SK-N-DZ (cell line): ENCODE measurements at regions not wholly inside any gene's neighbourhood (a gene's known extent, or its start where the extent isn't known, plus 50 kb on each side); places are given as distances from the start of the nearest gene placed in this dataset.

ENCODE experiments used
- DNase-seq: peaks from one replicate; pipeline ENCODE4 v3.0.0-alpha.2; 2015; ENCODE audit warnings: low spot score

GRCh38 chr15:38647683-38648082, 83.1 kb upstream of the RASGRP1 start:
- DNase-seq = no peak

GRCh38 chr15:38648121-38648843, 83.7 kb upstream of the RASGRP1 start:
- no peak for DNase-seq

GRCh38 chr15:38650384-38650783, 85.8 kb upstream of the RASGRP1 start:
- no peak for DNase-seq

- DNase-seq = no peak
Observed at GRCh38 chr15:38650936-38651327, 86.3 kb upstream of the RASGRP1 start.

GRCh38 chr15:38651328-38652038, 86.9 kb upstream of the RASGRP1 start:
- no peak for DNase-seq

- no peak for DNase-seq
Observed at GRCh38 chr15:38652183-38652794, 87.7 kb upstream of the RASGRP1 start.

GRCh38 chr15:38652998-38653397, 88.4 kb upstream of the RASGRP1 start:
- DNase-seq = no peak

- DNase-seq = no peak
Observed at GRCh38 chr15:38658431-38658830, 93.8 kb upstream of the RASGRP1 start.

- no peak for DNase-seq
Observed at GRCh38 chr15:38660738-38661137, 96.1 kb upstream of the RASGRP1 start.

GRCh38 chr15:38662033-38662802, 97.6 kb upstream of the RASGRP1 start:
- DNase-seq = no peak

- DNase-seq = no peak
Observed at GRCh38 chr15:38662805-38663204, 98.2 kb upstream of the RASGRP1 start.

- DNase-seq = no peak
Observed at GRCh38 chr15:38665586-38666305, 101.1 kb upstream of the RASGRP1 start.

- DNase-seq = no peak
Observed at GRCh38 chr15:38666865-38667510, 102.4 kb upstream of the RASGRP1 start.

- DNase-seq = no peak
Observed at GRCh38 chr15:38667890-38668850, 103.6 kb upstream of the RASGRP1 start.

- no peak for DNase-seq
Observed at GRCh38 chr15:38668898-38669391, 104.3 kb upstream of the RASGRP1 start.

GRCh38 chr15:38670128-38671005, 105.8 kb upstream of the RASGRP1 start:
- DNase-seq = no peak

GRCh38 chr15:38671006-38671387, 106.4 kb upstream of the RASGRP1 start:
- no peak for DNase-seq

GRCh38 chr15:38671675-38672254, 107.2 kb upstream of the RASGRP1 start:
- DNase-seq = no peak
